Activated CD4-positive, alpha-beta memory T cell treated with anti-CD3 and anti-CD28 coated beads, Interleukin-2, amount 10 ng/mL, durations not matched to agents 7 days and 5 days (primary cell): ENCODE measurements at regions not wholly inside any gene's neighbourhood (a gene's known extent, or its start where the extent isn't known, plus 50 kb on each side); places are given as distances from the start of the nearest gene placed in this dataset.
"Not testable (repeated sequence)": the region's sequence is repeated elsewhere in the genome, so short reads cannot be mapped to it uniquely, and the experiment has no call there.

Experiments used
- CTCF ChIA-PET: fragments of 350-600 bp; sonication (Branson Sonifier 250); formaldehyde crosslinking; loops from one replicate; lab custom pipeline; 2021; ENCODE audit warnings: antibody characterized with exemption, inconsistent platforms; lab: Charles Lee
- POLR2A ChIA-PET: fragments of 350-600 bp; sonication (Branson Sonifier 250); formaldehyde crosslinking; loops from one replicate; lab custom pipeline; 2021; ENCODE audit warnings: antibody characterized with exemption; lab: Charles Lee
- DNase-seq: peaks from one replicate; pipeline ENCODE4 v3.0.0-alpha.2; 2020
- H3K27ac Mint-ChIP-seq: one replicate; pipeline ENCODE4 v1.8.0; 2021; ENCODE audit warnings: mild to moderate bottlenecking, mixed read lengths
- H3K27me3 Mint-ChIP-seq: one replicate; pipeline ENCODE4 v1.8.0; 2021; ENCODE audit warnings: mixed read lengths
- H3K36me3 Mint-ChIP-seq: one replicate; pipeline ENCODE4 v1.8.0; 2021; ENCODE audit warnings: low read depth, mixed read lengths
- H3K4me1 Mint-ChIP-seq: one replicate; pipeline ENCODE4 v1.8.0; 2021; ENCODE audit warnings: mixed read lengths
- H3K4me3 Mint-ChIP-seq: one replicate; pipeline ENCODE4 v1.8.0; 2021; ENCODE audit warnings: mild to moderate bottlenecking, mixed read lengths
- H3K9me3 Mint-ChIP-seq: one replicate; pipeline ENCODE4 v1.8.0; 2021; ENCODE audit warnings: mixed read lengths

GRCh38 chr12:115313929-115314328 lies 630.0 kb upstream of the TBX3 start:
- Mint-ChIP-seq H3K4me3 (no peak overlapping the region), H3K27ac (no peak overlapping the region), H3K27me3 (no peaks in the 10 kb centered on the region), H3K4me1 (no peaks in the 10 kb centered on the region), H3K36me3 (no peaks in the 10 kb centered on the region), H3K9me3 (peaks cover 4% of the 10 kb centered on the region)
- POLR2A ChIA-PET: no interaction called here
- no peak for DNase-seq
- CTCF ChIA-PET: no interaction called here

- peaks cover 4% of the 10 kb centered on the region for H3K9me3 Mint-ChIP-seq
- no peaks in the 10 kb centered on the region for H3K36me3 Mint-ChIP-seq
- POLR2A ChIA-PET: no interaction called here
Measured at GRCh38 chr12:115312901-115313300, 628.9 kb upstream of the TBX3 start.

GRCh38 chr12:115311875-115312274 lies 627.9 kb upstream of the TBX3 start:
- Mint-ChIP-seq H3K4me1 (no peaks in the 10 kb centered on the region), H3K27ac (no peak overlapping the region), H3K4me3 (no peak overlapping the region), H3K36me3 (no peaks in the 10 kb centered on the region), H3K9me3 (peaks cover 4% of the 10 kb centered on the region), H3K27me3 (no peaks in the 10 kb centered on the region)
- ChIA-PET CTCF (no interaction called here), POLR2A (no interaction called here)
- DNase-seq: no peak

More at GRCh38 chr12:115312901-115313300, 628.9 kb upstream of the TBX3 start:
- Mint-ChIP-seq H3K27me3 (no peaks in the 10 kb centered on the region), H3K27ac (no peak overlapping the region), H3K4me3 (no peak overlapping the region), H3K4me1 (no peaks in the 10 kb centered on the region)
- DNase-seq: no peak
- CTCF ChIA-PET: no interaction called here

GRCh38 chr12:115308918-115309317 lies 624.9 kb upstream of the TBX3 start:
- H3K4me3 Mint-ChIP-seq: no peak overlapping the region
- no peak for DNase-seq
- POLR2A ChIA-PET: no interaction called here
- no peaks in the 10 kb centered on the region for H3K4me1 Mint-ChIP-seq
- no peaks in the 10 kb centered on the region for H3K27me3 Mint-ChIP-seq
- CTCF ChIA-PET: no interaction called here
- H3K9me3 Mint-ChIP-seq: no peaks in the 10 kb centered on the region
- H3K27ac Mint-ChIP-seq: no peak overlapping the region
- H3K36me3 Mint-ChIP-seq: no peaks in the 10 kb centered on the region

GRCh38 chr12:115306380-115306779 lies 622.4 kb upstream of the TBX3 start:
- Mint-ChIP-seq H3K36me3 (no peaks in the 10 kb centered on the region), H3K27me3 (no peaks in the 10 kb centered on the region), H3K27ac (no peak overlapping the region), H3K4me1 (no peaks in the 10 kb centered on the region), H3K4me3 (no peak overlapping the region), H3K9me3 (peaks cover 9% of the 10 kb centered on the region)
- CTCF ChIA-PET: no interaction called here
- no peak for DNase-seq
- POLR2A ChIA-PET: no interaction called here

GRCh38 chr12:115305867-115306266 lies 621.9 kb upstream of the TBX3 start:
- Mint-ChIP-seq H3K4me3 (no peak overlapping the region), H3K27ac (no peak overlapping the region), H3K9me3 (peaks cover 9% of the 10 kb centered on the region), H3K36me3 (no peaks in the 10 kb centered on the region), H3K27me3 (no peaks in the 10 kb centered on the region), H3K4me1 (no peaks in the 10 kb centered on the region)
- DNase-seq: no peak
- ChIA-PET CTCF (no interaction called here), POLR2A (no interaction called here)

GRCh38 chr12:115305275-115305674 lies 621.3 kb upstream of the TBX3 start:
- H3K4me1 Mint-ChIP-seq: no peaks in the 10 kb centered on the region
- peaks cover 9% of the 10 kb centered on the region for H3K9me3 Mint-ChIP-seq
- no peak overlapping the region for H3K4me3 Mint-ChIP-seq
- CTCF ChIA-PET: no interaction called here
- POLR2A ChIA-PET: no interaction called here
- no peaks in the 10 kb centered on the region for H3K27me3 Mint-ChIP-seq
- DNase-seq: no peak
- H3K27ac Mint-ChIP-seq: no peak overlapping the region
- no peaks in the 10 kb centered on the region for H3K36me3 Mint-ChIP-seq

GRCh38 chr12:115303723-115304309 lies 619.8 kb upstream of the TBX3 start:
- CTCF ChIA-PET: no interaction called here
- H3K27me3 Mint-ChIP-seq: no peaks in the 10 kb centered on the region
- H3K9me3 Mint-ChIP-seq: peaks cover 9% of the 10 kb centered on the region
- no peaks in the 10 kb centered on the region for H3K4me1 Mint-ChIP-seq
- H3K36me3 Mint-ChIP-seq: no peaks in the 10 kb centered on the region
- H3K27ac Mint-ChIP-seq: no peak overlapping the region
- no peak for DNase-seq
- no peak overlapping the region for H3K4me3 Mint-ChIP-seq
- POLR2A ChIA-PET: no interaction called here

GRCh38 chr12:115297445-115297844 lies 613.5 kb upstream of the TBX3 start:
- no peak for DNase-seq
- H3K27ac Mint-ChIP-seq: no peak overlapping the region
- no peak overlapping the region for H3K4me3 Mint-ChIP-seq
- POLR2A ChIA-PET: no interaction called here
- CTCF ChIA-PET: no interaction called here
- H3K4me1 Mint-ChIP-seq: no peaks in the 10 kb centered on the region
- H3K9me3 Mint-ChIP-seq: peaks cover 7% of the 10 kb centered on the region
- H3K27me3 Mint-ChIP-seq: no peaks in the 10 kb centered on the region
- H3K36me3 Mint-ChIP-seq: no peaks in the 10 kb centered on the region

- Mint-ChIP-seq H3K27ac (no peak overlapping the region), H3K27me3 (no peaks in the 10 kb centered on the region), H3K4me1 (no peaks in the 10 kb centered on the region), H3K4me3 (no peak overlapping the region), H3K36me3 (no peaks in the 10 kb centered on the region), H3K9me3 (peaks cover 6% of the 10 kb centered on the region)
- no peak for DNase-seq
- ChIA-PET CTCF (no interaction called here), POLR2A (no interaction called here)
Measured at GRCh38 chr12:115296613-115297198, 612.7 kb upstream of the TBX3 start.

- Mint-ChIP-seq H3K4me3 (no peak overlapping the region), H3K9me3 (peaks cover 2% of the 10 kb centered on the region), H3K27me3 (no peaks in the 10 kb centered on the region), H3K27ac (no peak overlapping the region), H3K36me3 (no peaks in the 10 kb centered on the region), H3K4me1 (no peaks in the 10 kb centered on the region)
- ChIA-PET POLR2A (no interaction called here), CTCF (no interaction called here)
- DNase-seq: no peak
Measured at GRCh38 chr12:115295886-115296285, 611.9 kb upstream of the TBX3 start.

GRCh38 chr12:115294453-115295133 lies 610.6 kb upstream of the TBX3 start:
- Mint-ChIP-seq H3K27ac (no peak overlapping the region), H3K4me1 (no peaks in the 10 kb centered on the region), H3K27me3 (no peaks in the 10 kb centered on the region), H3K4me3 (no peak overlapping the region), H3K36me3 (no peaks in the 10 kb centered on the region), H3K9me3 (peaks cover 2% of the 10 kb centered on the region)
- DNase-seq: no peak
- CTCF ChIA-PET: no interaction called here
- POLR2A ChIA-PET: no interaction called here

- H3K4me3 Mint-ChIP-seq, H3K27me3 Mint-ChIP-seq, H3K4me1 Mint-ChIP-seq, H3K27ac Mint-ChIP-seq, DNase-seq, H3K9me3 Mint-ChIP-seq, CTCF ChIA-PET, POLR2A ChIA-PET, H3K36me3 Mint-ChIP-seq: not testable (repeated sequence)
Measured at GRCh38 chr12:115285429-115285828, 601.5 kb upstream of the TBX3 start.

GRCh38 chr12:115273456-115273855 lies 589.5 kb upstream of the TBX3 start:
- Mint-ChIP-seq H3K27ac (no peak overlapping the region), H3K9me3 (peaks cover 6% of the 10 kb centered on the region), H3K36me3 (no peaks in the 10 kb centered on the region), H3K4me1 (no peaks in the 10 kb centered on the region), H3K27me3 (no peaks in the 10 kb centered on the region), H3K4me3 (no peak overlapping the region)
- ChIA-PET POLR2A (no interaction called here), CTCF (no interaction called here)
- DNase-seq: no peak
